Nephron (organoid): ENCODE measurements at regions not wholly inside any gene's neighbourhood (a gene's known extent, or its start where the extent isn't known, plus 50 kb on each side); places are given as distances from the start of the nearest gene placed in this dataset.

ENCODE experiments used
- H3K27ac Mint-ChIP-seq, 3 experiments: 2 replicates each; pipeline ENCODE4 v1.8.0; 2020; ENCODE audit warnings: mixed read lengths in 3 of 3, mild to moderate bottlenecking in 2 of 3, moderate library complexity in 1 of 3
- H3K27me3 Mint-ChIP-seq: 2 replicates; pipeline ENCODE4 v1.8.0; 2021; ENCODE audit warnings: low read depth, mild to moderate bottlenecking, moderate library complexity, mixed read lengths
- H3K36me3 Mint-ChIP-seq: 2 replicates; pipeline ENCODE4 v1.8.0; 2020; ENCODE audit warnings: low read depth, mixed read lengths
- H3K4me1 Mint-ChIP-seq: 2 replicates; pipeline ENCODE4 v1.8.0; 2020; ENCODE audit warnings: mixed read lengths
- H3K4me3 Mint-ChIP-seq, 3 experiments: 2 replicates each; pipeline ENCODE4 v1.8.0; 2020; ENCODE audit warnings: mild to moderate bottlenecking in 3 of 3, mixed read lengths in 3 of 3, moderate library complexity in 2 of 3
- H3K9me3 Mint-ChIP-seq: 2 replicates; pipeline ENCODE4 v1.8.0; 2020; ENCODE audit warnings: mixed read lengths
- CTCF ChIP-seq, 3 experiments: fragments of 200-600 bp; sonication (generic); IDR thresholded peaks; one replicate each; pipeline ENCODE4 v1.5.0; 2021; ENCODE audit warnings: antibody characterized with exemption in 3 of 3; ENCODE audit not compliant: unreplicated experiment in 3 of 3

DNA sequence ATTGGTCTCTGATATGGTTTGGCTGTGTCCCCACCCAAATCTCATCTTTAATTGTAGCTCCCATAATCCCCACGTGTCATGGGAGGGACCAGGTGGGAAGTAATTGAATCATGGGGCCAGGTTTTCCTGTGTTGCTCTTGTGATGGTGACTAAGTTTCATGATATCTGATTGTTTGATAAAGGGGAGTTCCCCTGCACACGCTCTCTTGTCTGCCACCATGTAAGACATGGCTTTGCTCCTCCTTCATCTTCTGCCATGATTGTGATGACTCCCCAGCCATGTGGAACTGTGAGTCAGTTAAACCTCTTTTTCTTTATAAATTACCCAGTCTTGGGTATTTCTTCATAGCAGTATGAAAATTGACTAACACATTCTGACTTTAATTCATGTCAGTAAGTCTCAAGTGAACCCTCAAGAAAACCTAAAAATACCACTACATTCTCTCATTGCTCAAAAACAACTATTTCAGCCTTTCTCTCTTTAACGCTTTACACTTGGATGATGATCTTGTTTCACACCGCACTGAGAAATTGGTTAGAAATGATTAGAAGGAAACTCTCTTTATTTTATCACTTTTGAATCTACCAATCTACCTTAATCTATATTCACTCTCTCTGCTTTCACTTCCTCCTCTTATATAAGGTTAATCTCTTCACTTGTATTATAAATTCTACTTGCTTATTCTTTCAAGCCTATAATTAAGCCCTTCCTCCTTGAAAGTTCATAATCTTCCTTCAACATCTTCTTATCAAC is 110.1 kb downstream of the GALR1 start:
- Mint-ChIP-seq H3K27me3 (peaks cover 24% of the 10 kb centered on the region), H3K27ac (no peak overlapping the region), H3K4me1 (no peaks in the 10 kb centered on the region), H3K4me3 (no peak overlapping the region), H3K36me3 (no peaks in the 10 kb centered on the region), H3K9me3 (peaks cover 10% of the 10 kb centered on the region)
- TF ChIP-seq CTCF (IDR thresholded peaks at IDR 0.05; ENCODE audit: unreplicated experiment in 3 of 3) = no peak

- H3K4me1 Mint-ChIP-seq = no peaks in the 10 kb centered on the region
- H3K4me3 Mint-ChIP-seq = no peak overlapping the region
- H3K9me3 Mint-ChIP-seq = peaks cover 10% of the 10 kb centered on the region
- H3K27ac Mint-ChIP-seq = no peak overlapping the region
- no peak for TF ChIP-seq CTCF (IDR thresholded peaks at IDR 0.05; ENCODE audit: unreplicated experiment in 3 of 3)
- H3K36me3 Mint-ChIP-seq = no peaks in the 10 kb centered on the region
- H3K27me3 Mint-ChIP-seq = peaks cover 21% of the 10 kb centered on the region
Observed at GRCh38 chr18:77360315-77361190, 110.9 kb downstream of the GALR1 start.

GRCh38 chr18:77361382-77361781 is 111.7 kb downstream of the GALR1 start:
- Mint-ChIP-seq H3K27me3 (peaks cover 25% of the 10 kb centered on the region), H3K36me3 (no peaks in the 10 kb centered on the region), H3K4me1 (no peaks in the 10 kb centered on the region), H3K27ac (no peak overlapping the region), H3K9me3 (peaks cover 10% of the 10 kb centered on the region), H3K4me3 (no peak overlapping the region)
- no peak for TF ChIP-seq CTCF (IDR thresholded peaks at IDR 0.05; ENCODE audit: unreplicated experiment in 3 of 3)

DNA sequence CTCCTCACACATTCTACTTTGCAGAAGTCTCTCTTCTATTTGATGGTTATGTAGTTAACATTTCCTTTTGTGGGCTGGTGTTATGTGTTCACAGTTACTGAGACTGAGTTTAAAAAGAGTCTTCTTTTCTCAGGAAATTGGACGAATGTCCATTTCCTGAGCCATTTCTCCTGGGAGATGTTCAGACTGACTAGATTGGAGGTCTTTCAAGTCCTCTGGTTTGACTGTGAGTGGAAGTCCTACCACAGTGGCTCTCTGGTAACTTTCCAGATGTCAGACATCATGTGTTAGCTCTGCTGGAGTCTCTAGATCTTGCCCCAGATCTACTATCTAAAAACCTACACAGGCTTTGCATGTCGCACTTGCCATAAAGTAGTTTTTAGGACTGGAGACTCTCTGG is 116.0 kb downstream of the GALR1 start:
- no peaks in the 10 kb centered on the region for H3K36me3 Mint-ChIP-seq
- H3K27ac Mint-ChIP-seq = no peak overlapping the region
- peaks cover 21% of the 10 kb centered on the region for H3K27me3 Mint-ChIP-seq
- no peak for TF ChIP-seq CTCF (IDR thresholded peaks at IDR 0.05; ENCODE audit: unreplicated experiment in 3 of 3)
- peaks cover 10% of the 10 kb centered on the region for H3K4me1 Mint-ChIP-seq
- H3K9me3 Mint-ChIP-seq = peaks cover 13% of the 10 kb centered on the region
- no peak overlapping the region for H3K4me3 Mint-ChIP-seq

DNA sequence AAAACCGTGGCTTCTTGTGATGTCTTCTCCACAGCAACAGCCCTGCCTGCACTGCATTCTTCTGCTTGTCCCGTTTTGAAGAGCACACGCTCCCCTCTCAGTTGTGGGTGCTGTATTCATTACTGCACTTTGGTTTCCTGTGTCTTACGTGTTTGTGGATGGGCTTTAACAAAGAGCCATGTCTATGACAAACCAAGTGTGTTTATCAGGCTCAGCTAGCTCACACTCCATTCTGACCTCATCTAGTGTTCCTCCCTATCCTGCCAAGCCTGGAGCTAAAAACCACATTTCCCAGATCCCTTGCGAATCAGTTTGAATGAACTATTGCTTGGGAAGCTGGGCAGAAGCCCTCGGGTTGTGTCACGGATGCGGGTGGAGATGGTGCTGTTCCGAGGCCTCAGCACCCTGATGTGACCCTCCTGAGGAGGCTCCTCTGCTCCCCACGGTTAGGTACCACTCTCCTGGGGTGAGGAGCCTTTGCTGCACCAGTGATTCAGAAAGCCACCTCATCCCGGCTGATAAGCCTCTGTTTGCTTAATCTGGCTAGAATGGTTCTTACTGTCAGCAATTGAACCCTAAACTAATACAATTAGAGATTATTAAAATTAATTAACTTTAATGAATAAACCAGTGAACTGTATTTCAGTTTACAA is 116.5 kb downstream of the GALR1 start:
- H3K36me3 Mint-ChIP-seq = no peaks in the 10 kb centered on the region
- peaks cover 10% of the 10 kb centered on the region for H3K9me3 Mint-ChIP-seq
- no peak for TF ChIP-seq CTCF (IDR thresholded peaks at IDR 0.05; ENCODE audit: unreplicated experiment in 3 of 3)
- H3K4me1 Mint-ChIP-seq = peaks cover 10% of the 10 kb centered on the region
- peak overlapping the region in 1 of 3 experiments; percentile 8 for H3K27ac Mint-ChIP-seq
- H3K27me3 Mint-ChIP-seq = peaks cover 18% of the 10 kb centered on the region
- no peak overlapping the region for H3K4me3 Mint-ChIP-seq
